Adrenal gland (tissue), 5 donors: ENCODE measurements at regions not wholly inside any gene's neighbourhood (a gene's known extent, or its start where the extent isn't known, plus 50 kb on each side); places are given as distances from the start of the nearest gene placed in this dataset.

Experiments used
- CTCF ChIP-seq, 6 experiments: fragments of 450-650 bp in 4 of 6; fragments of 200-600 bp in 2 of 6; sonication (generic) in 1 of 6; IDR thresholded peaks; 1 replicate in 5 of 6; 2 replicates in 1 of 6; pipeline versions ENCODE4 v1.5.1 to v1.8.0; 2016 to 2021; ENCODE audit warnings: antibody characterized with exemption in 6 of 6, mild to moderate bottlenecking in 2 of 6, moderate library complexity in 1 of 6
- POLR2A ChIP-seq, 2 donors: fragments of 450-650 bp; IDR thresholded peaks; one replicate each; pipeline ENCODE4 v1.6.1; 2017; ENCODE audit warnings: antibody characterized with exemption in 2 of 2, mild to moderate bottlenecking in 2 of 2, moderate library complexity in 1 of 2
- donor health status: DM: no; HTN: no; CAD: no.

GRCh38 chr22:34356481-34356880 is 436.2 kb upstream of the LARGE1 start:
- TF ChIP-seq CTCF (IDR thresholded peaks at IDR 0.05): no peak
- TF ChIP-seq POLR2A (IDR thresholded peaks at IDR 0.05): no peak
